ENCODE measurements at regions not wholly inside any gene's neighbourhood (a gene's known extent, or its start where the extent isn't known, plus 50 kb on each side); places are given as distances from the start of the nearest gene placed in this dataset.

- no peak for DNase-seq (ENCODE audit: low read depth)
These were observed 763.9 kb downstream of the HACE1 start for GRCh38 chr6:104095661-104096416.

DNA sequence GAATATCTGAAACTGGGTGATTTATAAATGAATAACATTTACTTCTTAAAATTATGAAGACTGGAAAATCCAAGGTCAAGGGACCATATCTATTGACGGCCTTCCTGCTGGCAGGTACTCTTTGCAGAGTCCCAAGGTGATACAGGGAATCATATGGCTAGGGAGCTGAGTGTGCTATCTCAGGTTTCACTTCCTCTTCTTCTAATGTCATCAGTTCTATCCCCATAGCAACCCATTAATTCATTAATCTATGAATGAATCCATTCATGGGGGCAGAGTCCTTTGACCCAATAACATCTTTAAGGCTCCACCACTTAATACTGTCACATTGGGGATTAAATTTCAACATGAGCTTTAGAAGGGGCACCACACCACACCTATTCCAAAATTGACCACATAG, 772.0 kb downstream of the HACE1 start:
- no peak for DNase-seq (ENCODE audit: low read depth)

DNA sequence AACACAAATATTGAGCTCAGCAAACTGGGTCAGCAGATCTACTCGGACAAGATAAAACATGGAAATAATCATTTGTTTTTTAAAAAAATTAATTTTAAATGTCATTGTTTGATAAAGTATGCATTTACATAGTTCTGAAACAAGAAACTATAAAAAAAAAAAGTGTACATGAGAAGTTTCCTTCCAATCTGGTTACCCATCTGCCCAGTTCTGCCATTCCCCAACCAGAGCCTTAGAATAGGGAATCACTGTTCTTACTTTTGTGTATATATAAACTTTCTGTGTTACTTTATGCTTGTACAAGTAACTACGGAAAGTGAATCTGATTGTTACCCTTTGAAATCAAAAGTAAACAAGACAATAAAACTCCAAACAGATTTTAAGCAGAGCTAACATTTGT, 791.4 kb downstream of the HACE1 start:
- no peak for DNase-seq (ENCODE audit: low read depth)

- DNase-seq (ENCODE audit: low read depth): no peak
These were observed 794.8 kb downstream of the HACE1 start for GRCh38 chr6:104064876-104065275.

GRCh38 chr6:104050455-104050854, 809.3 kb downstream of the HACE1 start:
- DNase-seq (ENCODE audit: low read depth): no peak

- no peak for DNase-seq (ENCODE audit: low read depth)
These were observed 813.3 kb downstream of the HACE1 start for GRCh38 chr6:104046426-104046825.

DNA sequence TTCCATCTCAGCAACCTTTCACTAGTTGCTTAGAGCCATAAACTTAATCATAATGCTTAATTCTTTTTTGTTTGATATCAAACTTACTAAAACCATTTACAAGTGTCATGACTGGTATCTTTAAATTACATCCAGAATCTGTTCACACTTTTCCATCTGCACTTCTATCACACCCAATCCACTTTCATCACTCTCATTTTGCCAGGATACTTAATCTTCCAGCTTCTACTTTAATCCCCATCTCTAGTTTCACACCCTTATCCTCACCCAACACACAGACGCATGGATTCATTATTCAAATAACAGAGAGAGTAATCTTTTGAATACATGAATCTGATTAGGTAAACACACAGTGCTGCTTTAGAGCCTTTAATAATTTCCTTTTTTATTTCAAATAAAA, 828.4 kb downstream of the HACE1 start:
- no peak for DNase-seq (ENCODE audit: low read depth)

GRCh38 chr6:104022126-104022525, 837.6 kb downstream of the HACE1 start:
- no peak for DNase-seq (ENCODE audit: low read depth)

DNA sequence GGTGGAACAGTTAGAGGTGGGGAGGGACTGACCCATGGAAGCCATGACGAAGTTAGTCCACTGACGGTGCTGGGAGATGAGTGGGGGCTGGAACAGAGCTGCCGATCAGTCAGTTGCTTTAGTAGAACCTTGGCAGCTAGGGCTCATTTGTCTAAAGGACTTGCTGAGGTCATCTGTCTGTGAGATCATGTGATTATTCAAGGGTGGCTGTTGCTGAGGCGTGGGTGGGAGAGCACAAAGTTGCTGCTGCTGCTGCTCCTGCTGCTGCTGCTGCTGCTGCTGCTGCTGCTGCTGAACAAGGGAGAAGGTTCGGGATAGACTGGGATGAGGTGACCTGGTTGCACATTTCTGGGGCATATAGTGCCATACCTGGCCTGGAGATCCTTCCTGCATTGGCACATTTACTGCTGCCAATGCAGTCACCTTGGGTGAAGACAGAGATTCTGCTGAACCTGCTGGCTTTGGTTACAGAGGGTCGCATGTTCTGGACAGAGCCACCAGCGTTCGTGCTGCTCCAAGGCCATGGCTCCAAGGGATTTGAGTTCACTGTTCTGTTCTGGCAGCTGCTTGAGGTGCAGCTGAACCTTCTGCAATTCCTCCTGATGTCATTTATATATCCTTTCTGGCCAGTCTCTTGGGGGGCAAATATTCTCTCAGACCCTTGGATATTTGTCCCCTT, 840.5 kb downstream of the HACE1 start:
- no peak for DNase-seq (ENCODE audit: low read depth)

GRCh38 chr6:104017410-104018381, 842.0 kb downstream of the HACE1 start:
- DNase-seq (ENCODE audit: low read depth): no peak

DNA sequence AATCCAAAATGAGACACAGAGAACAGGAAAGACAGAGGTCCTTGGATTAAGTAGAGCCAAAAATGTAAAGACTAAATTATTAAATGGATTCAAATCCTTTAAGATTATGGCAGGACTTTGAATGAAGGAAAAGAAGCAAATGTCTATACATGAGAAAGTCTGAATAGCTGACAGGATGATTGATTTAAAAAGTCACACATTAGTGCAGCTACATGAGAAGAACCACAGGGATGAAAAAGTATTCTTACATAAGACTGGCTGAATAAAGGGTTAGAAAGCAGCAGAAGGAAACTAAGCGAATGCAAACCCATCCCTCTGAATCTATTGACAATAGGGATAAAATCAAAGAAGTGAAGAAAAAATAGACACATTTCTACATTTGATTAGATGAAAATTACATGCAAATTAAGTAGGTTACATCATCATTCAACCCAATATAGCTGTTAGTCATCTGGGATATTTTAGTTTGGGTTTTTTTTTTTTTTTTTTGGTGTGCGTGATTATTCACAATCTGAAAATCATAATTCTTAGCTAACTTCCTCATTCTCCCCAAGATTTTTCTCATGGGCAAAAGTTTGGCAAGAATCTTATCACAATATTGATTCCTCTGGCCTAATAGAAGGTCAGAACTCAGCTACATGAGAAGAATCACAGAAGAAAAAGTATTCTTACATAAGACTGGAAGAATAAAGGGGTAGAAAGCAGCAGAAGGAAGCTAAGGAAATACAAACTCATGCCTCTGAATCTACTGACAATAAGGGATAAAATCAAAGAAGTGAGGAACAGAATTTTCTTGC, 845.4 kb downstream of the HACE1 start:
- DNase-seq (ENCODE audit: low read depth): no peak

- DNase-seq (ENCODE audit: low read depth): no peak
These were observed 846.3 kb downstream of the HACE1 start for GRCh38 chr6:104013312-104013971.

DNA sequence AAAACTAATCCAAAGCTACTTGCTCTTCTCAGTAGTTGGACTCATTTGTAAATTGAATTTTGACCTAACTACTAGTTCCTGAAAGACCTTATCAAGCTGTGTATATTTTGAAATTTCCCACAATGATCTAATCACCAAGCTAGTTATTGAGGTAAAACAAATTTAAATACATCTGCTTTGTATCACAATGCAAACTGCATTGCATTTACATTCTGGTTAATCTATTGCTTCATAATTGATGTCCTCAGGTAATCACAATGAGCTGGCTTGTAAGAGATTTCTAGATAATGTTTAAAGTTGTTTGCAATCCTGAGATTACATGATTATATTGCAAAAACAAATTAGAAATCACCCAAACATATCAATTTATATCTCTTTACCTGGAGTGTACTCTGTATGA, 848.8 kb downstream of the HACE1 start:
- no peak for DNase-seq (ENCODE audit: low read depth)

- no peak for DNase-seq (ENCODE audit: low read depth)
These were observed 855.8 kb downstream of the HACE1 start for GRCh38 chr6:104003803-104004516.

DNA sequence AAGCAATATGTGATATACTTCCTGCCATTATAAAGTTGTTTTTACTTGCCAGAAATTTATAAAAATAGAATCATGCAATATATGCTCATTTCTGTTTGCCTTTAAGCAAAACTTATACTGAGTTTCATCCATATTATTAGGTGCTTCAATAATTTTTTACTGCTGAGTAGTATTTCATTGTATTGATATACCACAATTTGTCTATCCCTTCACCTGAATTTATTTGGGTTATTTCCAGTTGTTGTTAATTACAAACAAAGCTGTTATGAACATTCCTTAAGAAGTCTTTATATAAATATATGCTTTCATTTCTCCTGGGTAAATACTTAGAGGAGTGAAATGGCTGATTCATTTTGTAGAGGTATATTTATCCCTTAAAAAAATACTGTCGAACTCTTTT, 864.1 kb downstream of the HACE1 start:
- no peak for DNase-seq (ENCODE audit: low read depth)

DNA sequence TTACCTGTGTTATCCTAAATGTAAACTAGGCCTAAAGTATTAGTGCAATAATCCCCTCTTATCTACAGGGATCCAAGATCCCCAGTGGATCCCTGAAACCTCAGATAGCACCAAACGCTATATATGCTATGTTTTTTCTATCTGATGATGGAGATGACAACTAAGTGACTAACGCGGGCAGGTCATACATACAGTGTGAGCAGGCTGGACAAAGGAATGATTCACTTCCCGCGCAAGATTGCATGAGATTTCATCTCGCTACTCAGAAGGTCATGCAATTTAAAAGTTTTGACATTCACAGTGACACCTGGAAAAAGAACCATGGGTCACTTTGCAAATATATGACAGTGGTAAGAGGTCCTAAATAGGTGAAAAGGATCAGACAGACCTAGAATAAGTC, 875.9 kb downstream of the HACE1 start:
- DNase-seq (ENCODE audit: low read depth): no peak

GRCh38 chr6:103983011-103983410, 876.7 kb downstream of the HACE1 start:
- no peak for DNase-seq (ENCODE audit: low read depth)

DNA sequence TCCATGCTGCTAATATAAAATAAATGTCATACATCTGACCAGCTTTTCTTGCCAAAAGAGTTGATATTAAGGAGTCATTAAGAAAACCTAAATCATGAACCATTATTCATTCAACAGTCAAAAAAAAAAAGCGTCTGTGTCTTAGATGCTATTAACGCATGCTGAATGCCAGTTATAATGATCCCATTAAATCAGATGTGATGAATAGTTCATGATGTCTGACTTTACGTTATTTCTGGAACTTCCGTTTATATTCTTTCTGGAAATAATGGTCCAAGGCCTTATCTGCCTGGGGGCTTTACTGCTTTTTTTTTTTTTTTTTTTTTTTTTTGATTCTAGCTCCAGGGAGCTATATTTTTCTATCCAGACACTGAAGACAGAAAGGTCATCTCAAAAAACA, 877.1 kb downstream of the HACE1 start:
- no peak for DNase-seq (ENCODE audit: low read depth)

GRCh38 chr6:103979308-103979707, 880.4 kb downstream of the HACE1 start:
- no peak for DNase-seq (ENCODE audit: low read depth)

- DNase-seq (ENCODE audit: low read depth): no peak
These were observed 922.3 kb downstream of the HACE1 start for GRCh38 chr6:103937389-103937788.
